ENCODE measurements at regions not wholly inside any gene's neighbourhood (a gene's known extent, or its start where the extent isn't known, plus 50 kb on each side); places are given as distances from the start of the nearest gene placed in this dataset.
"Not testable (repeated sequence)": the region's sequence is repeated elsewhere in the genome, so short reads cannot be mapped to it uniquely, and the experiment has no call there.

- DNase-seq (ENCODE audit: low read depth) = no peak
Observed at GRCh38 chr4:31016322-31017061, 296.3 kb downstream of the PCDH7 start.

DNA sequence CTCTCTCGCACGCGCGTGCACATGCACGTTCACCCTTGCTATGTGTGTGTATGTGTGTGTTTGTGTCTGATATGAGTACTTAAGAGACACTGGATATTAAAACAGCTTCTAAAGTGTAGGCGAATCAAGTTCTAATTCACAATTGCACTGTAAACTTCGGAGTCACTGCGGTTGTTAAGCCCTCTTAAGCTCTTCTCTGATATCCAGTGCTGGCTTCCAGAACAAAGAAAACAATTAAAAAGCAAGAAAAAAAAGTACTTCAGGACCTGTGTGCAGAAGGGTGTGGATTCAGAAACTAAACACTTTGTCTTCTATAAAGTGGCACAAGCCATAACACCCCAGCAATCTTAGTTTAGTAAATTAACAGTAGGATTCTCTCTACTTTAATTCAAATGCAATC is 300.2 kb downstream of the PCDH7 start:
- DNase-seq (ENCODE audit: low read depth) = no peak

GRCh38 chr4:31021008-31021407 is 300.8 kb downstream of the PCDH7 start:
- no peak for DNase-seq (ENCODE audit: low read depth)

DNA sequence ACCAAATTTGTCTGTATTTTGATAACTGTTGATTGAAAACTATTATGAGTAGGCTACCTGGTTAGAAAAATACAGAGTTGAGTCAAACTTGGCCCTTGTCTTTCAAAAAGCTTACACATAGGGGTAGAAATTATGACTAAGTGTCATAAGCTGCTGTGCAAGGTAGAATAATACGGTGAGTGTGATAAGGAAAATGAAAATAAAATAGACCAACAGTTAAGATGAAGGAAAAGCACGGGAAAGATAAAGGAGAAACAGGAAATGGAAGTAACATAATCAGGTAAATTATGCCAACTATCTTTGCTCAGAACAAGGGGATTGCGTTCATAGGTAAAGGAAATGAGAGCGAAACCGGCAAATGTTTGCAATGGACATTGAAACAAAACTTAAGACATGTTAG is 302.5 kb downstream of the PCDH7 start:
- no peak for DNase-seq (ENCODE audit: low read depth)

- DNase-seq (ENCODE audit: low read depth) = no peak
Observed at GRCh38 chr4:31023109-31023508, 302.9 kb downstream of the PCDH7 start.

GRCh38 chr4:31023742-31024141 is 303.6 kb downstream of the PCDH7 start:
- no peak for DNase-seq (ENCODE audit: low read depth)

DNA sequence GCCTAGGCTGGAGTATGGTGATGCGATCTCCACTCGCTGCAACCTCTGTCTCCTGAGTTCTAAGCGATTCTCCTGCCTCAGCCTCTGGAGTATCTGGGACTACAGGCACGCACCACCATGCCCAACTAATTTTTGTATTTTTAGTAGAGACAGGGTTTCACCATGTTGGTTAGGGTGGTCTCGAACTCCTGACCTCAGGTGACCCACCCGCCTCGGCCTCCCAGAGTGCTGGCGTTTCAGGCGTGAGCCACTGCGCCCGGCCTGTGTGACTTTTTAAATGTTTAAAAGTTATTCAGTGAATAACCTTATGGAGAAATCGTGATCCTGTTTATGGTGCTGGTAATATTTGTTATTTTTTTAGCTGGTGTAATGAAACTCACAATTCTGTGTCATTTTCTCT is 304.6 kb downstream of the PCDH7 start:
- DNase-seq (ENCODE audit: low read depth) = not testable (repeated sequence)

DNA sequence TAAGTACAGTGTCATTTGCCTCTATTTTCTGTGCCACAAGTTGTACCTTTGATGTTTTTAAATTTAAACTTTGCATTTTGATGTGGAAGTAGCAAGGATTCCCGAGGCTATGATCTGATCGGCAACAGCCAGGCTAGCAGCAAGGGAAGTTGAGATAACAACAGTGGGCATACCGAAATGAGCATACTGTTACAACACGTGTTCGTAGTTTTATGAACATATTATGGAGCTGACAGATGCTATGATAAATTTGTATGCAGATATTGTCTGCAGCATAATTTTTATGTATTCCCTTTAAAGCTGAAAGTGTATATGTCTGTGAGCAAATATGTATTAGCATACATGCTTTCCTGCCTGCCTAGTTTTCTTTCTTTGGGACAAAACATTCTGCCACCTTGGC is 306.1 kb downstream of the PCDH7 start:
- no peak for DNase-seq (ENCODE audit: low read depth)

DNA sequence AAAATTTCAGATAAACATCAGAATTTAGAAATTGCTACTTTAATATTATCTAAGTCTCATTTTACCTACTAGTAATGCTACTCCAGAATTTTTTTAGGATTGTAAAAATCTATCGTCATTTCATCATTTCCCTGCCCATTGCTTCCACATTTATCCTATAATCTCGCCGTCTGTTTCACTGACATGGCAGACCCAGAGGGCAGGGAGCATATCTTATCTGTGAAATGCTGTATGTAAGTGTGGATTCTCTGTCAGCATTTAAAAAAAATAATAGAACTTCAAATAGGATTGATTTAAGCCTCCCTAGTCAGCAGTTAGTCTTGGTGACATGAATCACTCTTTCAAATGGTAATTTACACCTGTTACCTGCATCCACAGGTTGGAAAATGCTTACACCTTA is 314.4 kb downstream of the PCDH7 start:
- no peak for DNase-seq (ENCODE audit: low read depth)

GRCh38 chr4:31035761-31036160 is 315.6 kb downstream of the PCDH7 start:
- no peak for DNase-seq (ENCODE audit: low read depth)

DNA sequence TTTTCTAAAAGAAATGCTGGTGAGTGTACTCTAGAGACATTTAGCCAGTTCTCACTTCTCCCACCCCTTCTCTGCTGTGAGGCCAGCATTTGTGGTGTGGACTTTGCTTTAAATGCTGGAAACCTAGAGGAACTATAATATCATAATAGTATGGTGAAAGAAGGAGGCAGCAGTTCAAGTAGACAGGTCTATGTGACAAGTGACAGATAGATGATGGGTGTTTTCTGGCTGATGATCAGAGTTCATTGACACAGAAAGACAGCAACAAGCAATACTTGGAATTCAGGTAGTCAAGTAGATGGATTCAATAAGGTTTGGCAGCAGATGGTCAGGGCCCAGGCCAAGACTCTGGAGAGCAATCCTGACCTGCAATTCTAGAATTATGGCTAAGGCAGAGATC is 317.5 kb downstream of the PCDH7 start:
- no peak for DNase-seq (ENCODE audit: low read depth)

DNA sequence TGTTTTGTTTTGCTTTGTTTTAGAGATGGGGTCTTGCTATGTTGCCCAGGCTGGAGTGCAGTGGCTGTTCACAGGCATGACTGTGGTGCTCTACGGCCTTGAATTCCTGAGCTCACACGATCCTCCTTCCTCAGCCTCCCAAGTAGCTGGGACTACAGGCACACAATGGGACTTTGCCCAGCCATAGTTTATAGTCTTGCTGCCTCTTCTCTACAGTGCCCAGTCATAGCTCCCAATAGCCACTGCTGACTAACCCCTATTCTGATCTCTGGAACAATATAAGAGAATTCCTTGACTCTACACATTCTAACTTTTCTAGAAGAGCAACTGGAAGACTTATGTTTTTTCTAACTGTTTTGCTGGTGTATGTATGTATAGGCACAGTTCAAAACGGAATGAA is 319.2 kb downstream of the PCDH7 start:
- DNase-seq (ENCODE audit: low read depth) = no peak

DNA sequence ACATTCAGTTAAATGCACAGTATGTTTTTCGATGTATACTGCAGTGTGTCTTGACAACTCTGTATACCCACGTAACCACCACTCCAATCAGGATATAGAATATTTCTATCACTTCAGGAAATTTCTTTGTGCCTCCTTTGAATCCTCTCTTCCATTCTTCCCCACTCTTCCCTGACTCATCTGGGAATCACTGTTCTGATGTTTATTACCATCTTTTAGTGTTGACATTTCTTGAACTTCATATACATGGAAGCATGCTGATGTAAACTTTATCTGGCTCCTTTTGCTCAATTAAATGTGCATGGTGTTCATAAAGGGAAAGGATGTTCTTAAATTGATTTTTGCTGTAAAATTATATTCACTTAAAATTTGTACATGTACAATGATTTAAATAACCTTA is 319.9 kb downstream of the PCDH7 start:
- DNase-seq (ENCODE audit: low read depth) = no peak

DNA sequence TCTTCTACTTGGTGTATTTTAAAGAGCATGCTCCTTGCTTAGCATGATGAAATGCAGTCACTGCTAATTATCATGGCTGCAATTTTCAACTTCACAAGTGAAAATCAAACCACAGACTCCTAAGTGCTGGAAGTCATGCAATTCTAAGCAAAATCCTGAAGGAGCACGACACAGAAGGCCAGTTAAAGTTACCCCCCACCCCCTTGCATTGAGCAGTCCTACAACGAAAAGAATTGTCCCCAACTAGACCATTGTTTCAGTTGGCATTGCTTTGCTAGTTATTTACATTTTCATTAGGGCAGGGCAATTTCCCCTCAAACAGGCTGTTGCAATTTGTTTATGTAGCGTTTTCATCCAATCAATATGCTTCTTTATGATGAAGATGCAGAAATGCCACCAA is 321.2 kb downstream of the PCDH7 start:
- DNase-seq (ENCODE audit: low read depth) = no peak

GRCh38 chr4:31041853-31042252 is 321.7 kb downstream of the PCDH7 start:
- no peak for DNase-seq (ENCODE audit: low read depth)

GRCh38 chr4:31043382-31044062 is 323.4 kb downstream of the PCDH7 start:
- no peak for DNase-seq (ENCODE audit: low read depth)

- DNase-seq (ENCODE audit: low read depth) = no peak
Observed at GRCh38 chr4:31045151-31045550, 325.0 kb downstream of the PCDH7 start.

GRCh38 chr4:31045724-31046318 is 325.7 kb downstream of the PCDH7 start:
- peak; percentile 32 for DNase-seq (ENCODE audit: low read depth)

- DNase-seq (ENCODE audit: low read depth) = no peak
Observed at GRCh38 chr4:31051151-31051550, 331.0 kb downstream of the PCDH7 start.

- peak; percentile 3 for DNase-seq (ENCODE audit: low read depth)
Observed at GRCh38 chr4:31051565-31051964, 331.4 kb downstream of the PCDH7 start.

DNA sequence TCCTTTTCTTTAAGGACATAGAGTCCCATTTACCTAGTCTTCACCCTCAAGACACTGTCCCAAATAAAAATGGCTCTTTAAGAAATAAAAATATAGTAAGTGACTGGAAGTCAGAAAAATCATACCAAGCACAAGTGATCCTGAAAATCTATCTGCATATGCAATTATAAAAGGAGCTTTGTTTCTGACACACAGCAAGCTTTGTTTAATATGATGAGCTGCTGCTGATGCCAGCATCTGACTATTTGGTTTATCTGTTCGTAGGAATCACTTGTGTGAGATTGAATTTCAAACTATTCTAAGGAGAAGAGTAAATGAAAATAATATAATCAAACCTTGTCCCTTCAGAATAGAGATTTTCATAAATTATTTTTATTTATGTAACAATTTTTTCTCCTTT is 332.4 kb downstream of the PCDH7 start:
- DNase-seq (ENCODE audit: low read depth) = no peak

DNA sequence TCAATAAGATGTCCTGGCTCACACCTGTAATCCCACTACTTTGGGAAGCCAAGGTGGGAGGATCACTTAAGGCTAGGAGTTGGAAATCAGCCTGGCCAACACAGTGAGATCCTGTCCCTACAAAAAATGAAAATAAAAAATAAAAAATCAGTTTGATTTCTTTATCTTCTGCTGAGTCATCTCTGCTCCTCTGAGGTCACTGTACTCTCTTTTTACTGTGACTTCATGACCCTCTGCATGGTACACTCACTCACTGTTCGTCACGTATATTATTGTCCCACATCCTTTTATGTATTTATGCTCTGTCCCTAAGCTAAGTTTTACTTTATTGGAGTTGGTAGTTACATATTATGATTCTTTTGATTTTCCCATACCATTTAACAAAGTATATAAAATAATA is 333.3 kb downstream of the PCDH7 start:
- no peak for DNase-seq (ENCODE audit: low read depth)

DNA sequence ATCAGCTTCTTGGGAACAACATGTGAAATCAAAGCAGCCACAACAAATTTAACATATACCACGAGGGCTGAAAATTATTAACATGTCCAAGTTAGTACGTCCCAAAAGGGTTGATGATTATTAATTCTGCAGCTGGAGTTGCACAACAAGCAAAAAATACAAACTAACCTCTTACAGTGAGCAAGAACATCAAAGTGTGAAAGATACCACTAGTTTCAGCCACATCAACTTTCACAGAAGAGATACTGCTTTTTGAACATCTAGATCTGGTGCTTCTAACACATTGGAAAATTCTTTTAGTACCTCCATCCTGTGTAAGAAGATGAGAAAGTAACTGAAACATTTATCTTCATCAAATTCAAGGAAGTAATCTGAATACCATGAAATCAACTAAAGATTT is 334.1 kb downstream of the PCDH7 start:
- DNase-seq (ENCODE audit: low read depth) = peak; percentile 11

All from renal cortical epithelial cell (primary cell).